HepG2 (cell line): ENCODE measurements at regions not wholly inside any gene's neighbourhood (a gene's known extent, or its start where the extent isn't known, plus 50 kb on each side); places are given as distances from the start of the nearest gene placed in this dataset.

ENCODE experiments used
- MEF2D ChIP-seq: sonication (generic); formaldehyde crosslinking; IDR thresholded peaks from 2 replicates; pipeline ENCODE4 v1.5.1; 2020; ENCODE audit warnings: mild to moderate bottlenecking, missing genetic modification reagents
- NFKB2 ChIP-seq: sonication (generic); formaldehyde crosslinking; IDR thresholded peaks from 2 replicates; pipeline ENCODE4 v1.4.0; 2020; ENCODE audit warnings: missing genetic modification reagents, borderline replicate concordance
- RXRB ChIP-seq: IDR thresholded peaks from 2 replicates; pipeline ENCODE4 v1.6.1; 2016; ENCODE audit warnings: borderline replicate concordance, missing genetic modification reagents, missing compliant biosample characterization
- ZNF333 ChIP-seq: sonication (generic); formaldehyde crosslinking; IDR thresholded peaks from 2 replicates; pipeline ENCODE4 v1.4.0; 2020; ENCODE audit warnings: mild to moderate bottlenecking, missing genetic modification reagents, borderline replicate concordance
- ZSCAN22 ChIP-seq: sonication (generic); formaldehyde crosslinking; IDR thresholded peaks from 2 replicates; pipeline ENCODE4 v1.4.0; 2020; ENCODE audit warnings: mild to moderate bottlenecking, missing genetic modification reagents
- TF ChIP-seq, protein P1 (sequence below): sonication (generic); formaldehyde crosslinking; IDR thresholded peaks from 2 replicates; pipeline ENCODE4 v1.5.0; 2020; ENCODE audit warnings: mild to moderate bottlenecking, missing genetic modification reagents, borderline replicate concordance
- TF ChIP-seq, protein P2 (sequence below): IDR thresholded peaks from 2 replicates; pipeline ENCODE4 v1.6.1; 2016; ENCODE audit warnings: missing biosample characterization, missing genetic modification reagents, low read depth

DNA sequence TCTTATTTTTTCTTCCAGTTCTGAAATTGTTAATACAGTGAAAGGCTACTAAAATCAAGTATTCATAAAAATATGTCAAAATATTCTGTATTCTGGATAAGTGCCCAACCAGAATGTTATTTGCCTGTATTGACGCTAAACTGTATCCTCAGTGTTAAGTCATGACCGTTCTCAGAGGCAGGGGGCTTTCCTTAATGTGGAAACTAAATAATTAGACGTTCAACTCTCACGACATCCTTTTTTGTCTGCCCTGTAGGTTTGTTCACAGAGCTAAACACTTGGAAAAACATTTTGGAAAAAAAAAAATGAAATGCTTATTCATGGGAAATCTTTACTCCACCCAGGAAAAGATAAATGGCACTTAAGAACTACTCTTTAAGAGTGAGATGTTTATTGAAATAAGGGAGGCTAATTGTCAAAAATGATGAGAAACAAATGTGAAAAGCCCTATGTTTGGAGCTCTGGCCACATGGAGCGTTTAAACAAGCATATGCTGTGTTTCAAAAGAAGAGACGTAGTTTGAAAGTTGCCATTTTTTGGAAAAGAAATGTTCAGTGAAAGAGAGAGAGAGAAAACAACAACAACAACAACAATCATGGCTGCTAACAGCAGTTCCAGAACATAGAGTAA, 453.1 kb upstream of the MARCKS start (continued):
- TF ChIP-seq, protein P1, sequence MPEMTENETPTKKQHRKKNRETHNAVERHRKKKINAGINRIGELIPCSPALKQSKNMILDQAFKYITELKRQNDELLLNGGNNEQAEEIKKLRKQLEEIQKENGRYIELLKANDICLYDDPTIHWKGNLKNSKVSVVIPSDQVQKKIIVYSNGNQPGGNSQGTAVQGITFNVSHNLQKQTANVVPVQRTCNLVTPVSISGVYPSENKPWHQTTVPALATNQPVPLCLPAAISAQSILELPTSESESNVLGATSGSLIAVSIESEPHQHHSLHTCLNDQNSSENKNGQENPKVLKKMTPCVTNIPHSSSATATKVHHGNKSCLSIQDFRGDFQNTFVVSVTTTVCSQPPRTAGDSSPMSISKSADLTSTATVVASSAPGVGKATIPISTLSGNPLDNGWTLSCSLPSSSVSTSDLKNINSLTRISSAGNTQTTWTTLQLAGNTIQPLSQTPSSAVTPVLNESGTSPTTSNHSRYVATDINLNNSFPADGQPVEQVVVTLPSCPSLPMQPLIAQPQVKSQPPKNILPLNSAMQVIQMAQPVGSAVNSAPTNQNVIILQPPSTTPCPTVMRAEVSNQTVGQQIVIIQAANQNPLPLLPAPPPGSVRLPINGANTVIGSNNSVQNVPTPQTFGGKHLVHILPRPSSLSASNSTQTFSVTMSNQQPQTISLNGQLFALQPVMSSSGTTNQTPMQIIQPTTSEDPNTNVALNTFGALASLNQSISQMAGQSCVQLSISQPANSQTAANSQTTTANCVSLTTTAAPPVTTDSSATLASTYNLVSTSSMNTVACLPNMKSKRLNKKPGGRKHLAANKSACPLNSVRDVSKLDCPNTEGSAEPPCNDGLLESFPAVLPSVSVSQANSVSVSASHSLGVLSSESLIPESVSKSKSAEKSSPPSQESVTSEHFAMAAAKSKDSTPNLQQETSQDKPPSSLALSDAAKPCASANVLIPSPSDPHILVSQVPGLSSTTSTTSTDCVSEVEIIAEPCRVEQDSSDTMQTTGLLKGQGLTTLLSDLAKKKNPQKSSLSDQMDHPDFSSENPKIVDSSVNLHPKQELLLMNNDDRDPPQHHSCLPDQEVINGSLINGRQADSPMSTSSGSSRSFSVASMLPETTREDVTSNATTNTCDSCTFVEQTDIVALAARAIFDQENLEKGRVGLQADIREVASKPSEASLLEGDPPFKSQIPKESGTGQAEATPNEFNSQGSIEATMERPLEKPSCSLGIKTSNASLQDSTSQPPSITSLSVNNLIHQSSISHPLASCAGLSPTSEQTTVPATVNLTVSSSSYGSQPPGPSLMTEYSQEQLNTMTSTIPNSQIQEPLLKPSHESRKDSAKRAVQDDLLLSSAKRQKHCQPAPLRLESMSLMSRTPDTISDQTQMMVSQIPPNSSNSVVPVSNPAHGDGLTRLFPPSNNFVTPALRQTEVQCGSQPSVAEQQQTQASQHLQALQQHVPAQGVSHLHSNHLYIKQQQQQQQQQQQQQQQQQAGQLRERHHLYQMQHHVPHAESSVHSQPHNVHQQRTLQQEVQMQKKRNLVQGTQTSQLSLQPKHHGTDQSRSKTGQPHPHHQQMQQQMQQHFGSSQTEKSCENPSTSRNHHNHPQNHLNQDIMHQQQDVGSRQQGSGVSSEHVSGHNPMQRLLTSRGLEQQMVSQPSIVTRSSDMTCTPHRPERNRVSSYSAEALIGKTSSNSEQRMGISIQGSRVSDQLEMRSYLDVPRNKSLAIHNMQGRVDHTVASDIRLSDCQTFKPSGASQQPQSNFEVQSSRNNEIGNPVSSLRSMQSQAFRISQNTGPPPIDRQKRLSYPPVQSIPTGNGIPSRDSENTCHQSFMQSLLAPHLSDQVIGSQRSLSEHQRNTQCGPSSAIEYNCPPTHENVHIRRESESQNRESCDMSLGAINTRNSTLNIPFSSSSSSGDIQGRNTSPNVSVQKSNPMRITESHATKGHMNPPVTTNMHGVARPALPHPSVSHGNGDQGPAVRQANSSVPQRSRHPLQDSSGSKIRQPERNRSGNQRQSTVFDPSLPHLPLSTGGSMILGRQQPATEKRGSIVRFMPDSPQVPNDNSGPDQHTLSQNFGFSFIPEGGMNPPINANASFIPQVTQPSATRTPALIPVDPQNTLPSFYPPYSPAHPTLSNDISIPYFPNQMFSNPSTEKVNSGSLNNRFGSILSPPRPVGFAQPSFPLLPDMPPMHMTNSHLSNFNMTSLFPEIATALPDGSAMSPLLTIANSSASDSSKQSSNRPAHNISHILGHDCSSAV (CRISPR knock-in tag), result no peak
- TF ChIP-seq MEF2D (no peak), ZNF333 (CRISPR knock-in tag) (no peak), RXRB (CRISPR knock-in tag) (no peak), NFKB2 (no peak), ZSCAN22 (CRISPR knock-in tag) (no peak)
- TF ChIP-seq, protein P2, sequence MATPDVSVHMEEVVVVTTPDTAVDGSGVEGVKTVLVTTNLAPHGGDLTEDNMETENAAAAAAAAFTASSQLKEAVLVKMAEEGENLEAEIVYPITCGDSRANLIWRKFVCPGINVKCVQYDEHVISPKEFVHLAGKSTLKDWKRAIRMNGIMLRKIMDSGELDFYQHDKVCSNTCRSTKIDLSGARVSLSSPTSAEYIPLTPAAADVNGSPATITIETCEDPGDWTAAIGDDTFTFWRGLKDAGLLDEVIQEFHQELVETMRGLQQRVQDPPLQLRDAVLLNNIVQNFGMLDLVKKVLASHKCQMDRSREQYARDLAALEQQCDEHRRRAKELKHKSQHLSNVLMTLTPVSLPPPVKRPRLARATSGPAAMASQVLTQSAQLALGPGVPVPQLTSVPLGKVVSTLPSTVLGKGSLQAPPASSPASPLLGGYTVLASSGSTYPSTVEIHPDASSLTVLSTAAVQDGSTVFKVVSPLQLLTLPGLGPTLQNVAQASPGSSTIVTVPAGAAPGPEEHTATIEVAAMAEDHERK (CRISPR knock-in tag), result no peak
- TF ChIP-seq, all 625 proteins: peak for 0
